C4-2B (cell line): ENCODE measurements at regions not wholly inside any gene's neighbourhood (a gene's known extent, or its start where the extent isn't known, plus 50 kb on each side); places are given as distances from the start of the nearest gene placed in this dataset.

Source experiments
- H3K27ac ChIP-seq: fragments of 450-650 bp; 2 replicates; pipeline ENCODE4 v1.5.1; 2017
- ZFX ChIP-seq: fragments of 450-650 bp; IDR thresholded peaks from 2 replicates; pipeline ENCODE4 v1.6.1; 2017
- TF ChIP-seq, protein P1 (sequence below): fragments of 450-650 bp; conservative IDR thresholded peaks from 2 replicates; pipeline ENCODE4 v1.5.1; 2017; ENCODE audit warnings: mild to moderate bottlenecking

DNA sequence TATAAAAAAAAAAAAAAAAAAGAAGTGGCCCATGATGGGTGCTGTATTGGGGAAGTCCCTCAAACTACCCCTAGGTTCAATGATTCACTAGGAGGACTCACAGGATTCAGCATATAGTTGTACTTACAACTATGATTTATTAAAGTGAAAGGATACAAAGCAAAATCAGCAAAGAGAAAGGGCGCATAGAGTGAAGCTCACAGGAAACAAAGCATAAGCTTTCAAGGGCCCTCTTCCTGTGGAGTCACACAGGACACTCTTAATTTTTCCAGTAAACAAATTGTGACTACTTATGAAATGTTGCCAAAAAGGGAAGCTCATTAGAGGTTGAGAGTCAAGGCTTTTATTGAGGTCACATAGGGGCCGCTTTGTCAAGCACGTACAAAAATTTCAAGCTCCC lies 153.7 kb upstream of the GAP43 start:
- TF ChIP-seq, protein P1, sequence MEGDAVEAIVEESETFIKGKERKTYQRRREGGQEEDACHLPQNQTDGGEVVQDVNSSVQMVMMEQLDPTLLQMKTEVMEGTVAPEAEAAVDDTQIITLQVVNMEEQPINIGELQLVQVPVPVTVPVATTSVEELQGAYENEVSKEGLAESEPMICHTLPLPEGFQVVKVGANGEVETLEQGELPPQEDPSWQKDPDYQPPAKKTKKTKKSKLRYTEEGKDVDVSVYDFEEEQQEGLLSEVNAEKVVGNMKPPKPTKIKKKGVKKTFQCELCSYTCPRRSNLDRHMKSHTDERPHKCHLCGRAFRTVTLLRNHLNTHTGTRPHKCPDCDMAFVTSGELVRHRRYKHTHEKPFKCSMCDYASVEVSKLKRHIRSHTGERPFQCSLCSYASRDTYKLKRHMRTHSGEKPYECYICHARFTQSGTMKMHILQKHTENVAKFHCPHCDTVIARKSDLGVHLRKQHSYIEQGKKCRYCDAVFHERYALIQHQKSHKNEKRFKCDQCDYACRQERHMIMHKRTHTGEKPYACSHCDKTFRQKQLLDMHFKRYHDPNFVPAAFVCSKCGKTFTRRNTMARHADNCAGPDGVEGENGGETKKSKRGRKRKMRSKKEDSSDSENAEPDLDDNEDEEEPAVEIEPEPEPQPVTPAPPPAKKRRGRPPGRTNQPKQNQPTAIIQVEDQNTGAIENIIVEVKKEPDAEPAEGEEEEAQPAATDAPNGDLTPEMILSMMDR: no peak
- TF ChIP-seq ZFX: no peak
- no peak overlapping the region for H3K27ac ChIP-seq

DNA sequence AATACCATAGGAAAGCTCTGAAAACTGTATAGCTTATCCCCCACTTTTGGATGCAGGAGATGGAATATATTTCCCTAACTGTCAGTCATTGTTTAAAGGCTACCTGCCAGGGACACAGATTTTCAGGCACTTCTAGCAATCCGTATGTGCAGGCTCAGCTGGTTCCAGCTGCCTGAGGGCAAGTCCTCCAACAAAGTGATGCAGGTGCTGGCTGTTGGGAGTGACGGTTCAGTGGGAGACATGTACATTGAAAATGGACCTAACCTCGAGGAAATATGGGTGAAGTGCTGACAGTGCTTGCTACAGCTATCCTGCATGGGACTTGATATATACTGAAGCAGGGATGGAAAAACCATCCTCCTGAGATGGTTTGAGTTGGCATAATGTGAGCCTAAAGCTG lies 153.1 kb upstream of the GAP43 start:
- no peak for TF ChIP-seq ZFX
- TF ChIP-seq, protein P1: no peak
- no peak overlapping the region for H3K27ac ChIP-seq

DNA sequence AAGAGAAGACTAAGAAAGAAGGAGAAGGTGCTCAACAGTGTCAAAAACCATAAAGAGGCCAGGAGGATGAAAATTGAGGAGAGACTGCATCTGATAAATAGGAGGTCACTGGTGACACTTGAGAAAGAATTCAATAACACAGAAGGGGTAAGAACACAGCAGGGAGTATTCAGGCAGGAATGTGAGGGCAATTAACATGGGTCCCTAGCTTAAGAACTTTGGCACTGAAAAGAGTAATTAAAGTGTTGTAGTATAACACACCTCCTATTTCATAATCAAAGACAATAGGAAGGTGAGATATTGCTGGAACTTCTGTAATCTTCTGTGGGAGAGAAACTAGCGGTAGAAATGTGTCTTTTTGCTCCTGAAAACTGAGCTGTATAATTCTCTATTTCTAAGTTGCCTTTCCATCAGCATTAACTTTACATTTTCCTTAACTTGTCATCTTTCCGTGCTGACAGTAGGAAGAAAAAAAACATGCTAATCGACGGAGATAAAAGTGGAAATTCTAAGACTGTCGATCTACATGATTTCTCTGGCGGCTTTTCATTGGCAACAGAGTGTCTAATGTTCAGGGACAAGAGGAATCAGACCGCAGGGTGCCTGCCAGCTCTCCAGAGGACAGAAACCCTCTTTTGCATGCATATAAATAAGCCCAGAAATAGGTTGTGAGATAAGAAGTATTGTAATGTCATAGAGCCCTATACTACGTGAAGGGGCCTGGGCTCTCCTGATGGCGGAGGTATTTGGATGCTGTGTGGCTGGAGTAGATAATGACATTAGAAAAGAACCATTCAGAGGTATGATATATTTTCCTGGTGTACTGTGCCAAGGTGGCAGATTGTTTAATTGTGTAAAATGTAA lies 147.9 kb upstream of the GAP43 start:
- TF ChIP-seq, protein P1: no peak
- no peak for TF ChIP-seq ZFX
- no peak overlapping the region for H3K27ac ChIP-seq

DNA sequence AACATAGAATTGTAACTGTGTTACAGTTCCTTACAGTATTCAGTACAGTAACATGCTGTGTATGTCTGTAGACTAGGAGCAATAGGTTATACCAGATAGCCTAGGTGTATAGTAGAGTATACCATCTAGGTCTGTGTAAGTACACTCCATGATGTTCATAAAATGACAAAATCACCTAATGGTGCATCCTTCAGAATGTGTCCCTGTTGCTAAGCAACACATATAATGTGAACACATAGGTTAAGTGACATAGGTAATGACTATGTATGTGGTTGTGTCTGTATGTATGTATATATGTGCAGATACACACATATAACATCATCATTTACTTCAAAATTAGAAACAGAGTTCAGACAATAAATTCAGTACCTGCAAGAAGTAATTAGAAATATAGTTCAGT lies 146.8 kb upstream of the GAP43 start:
- H3K27ac ChIP-seq: no peak overlapping the region
- TF ChIP-seq, protein P1: no peak
- no peak for TF ChIP-seq ZFX

DNA sequence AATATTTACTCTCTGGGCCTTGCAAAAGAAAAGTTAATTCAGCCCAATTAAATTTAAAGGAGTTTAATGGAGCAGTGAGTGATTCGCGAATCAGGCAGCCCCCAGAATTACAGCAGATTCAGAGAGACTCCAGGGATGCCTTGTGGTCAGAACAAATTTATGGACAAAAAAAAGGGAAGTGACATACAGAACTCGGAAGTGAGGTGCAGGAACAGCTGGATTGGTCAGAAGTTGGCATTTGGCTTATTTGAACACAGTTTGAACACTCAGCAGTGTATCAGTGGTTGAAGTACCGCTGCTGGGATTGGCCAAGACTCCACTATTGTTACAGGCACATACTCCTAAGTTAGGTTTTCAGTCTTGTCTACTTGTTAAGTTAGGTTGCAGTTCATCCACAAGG lies 145.0 kb upstream of the GAP43 start:
- H3K27ac ChIP-seq: no peak overlapping the region
- TF ChIP-seq ZFX: no peak
- TF ChIP-seq, protein P1: no peak

DNA sequence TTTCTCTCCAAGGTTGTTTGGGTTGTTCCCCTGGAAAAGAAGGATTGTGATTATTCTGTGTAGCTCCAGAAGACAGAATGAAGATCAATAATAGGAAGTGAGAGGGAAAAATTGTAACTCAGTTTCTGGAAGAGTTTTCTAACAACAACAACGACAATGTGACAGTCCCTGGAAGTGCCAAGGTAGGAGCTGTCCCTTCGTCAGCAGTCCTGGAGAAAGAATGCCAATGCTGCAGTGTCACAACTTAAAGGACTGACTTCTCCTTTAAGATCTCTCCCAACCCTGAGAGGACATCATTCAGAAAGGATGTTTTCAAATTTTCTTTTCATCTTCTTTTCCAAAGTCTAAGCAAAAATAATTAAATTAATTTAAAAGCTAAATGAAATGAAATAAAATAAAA lies 136.4 kb upstream of the GAP43 start:
- H3K27ac ChIP-seq: no peak overlapping the region
- no peak for TF ChIP-seq ZFX
- TF ChIP-seq, protein P1: no peak

DNA sequence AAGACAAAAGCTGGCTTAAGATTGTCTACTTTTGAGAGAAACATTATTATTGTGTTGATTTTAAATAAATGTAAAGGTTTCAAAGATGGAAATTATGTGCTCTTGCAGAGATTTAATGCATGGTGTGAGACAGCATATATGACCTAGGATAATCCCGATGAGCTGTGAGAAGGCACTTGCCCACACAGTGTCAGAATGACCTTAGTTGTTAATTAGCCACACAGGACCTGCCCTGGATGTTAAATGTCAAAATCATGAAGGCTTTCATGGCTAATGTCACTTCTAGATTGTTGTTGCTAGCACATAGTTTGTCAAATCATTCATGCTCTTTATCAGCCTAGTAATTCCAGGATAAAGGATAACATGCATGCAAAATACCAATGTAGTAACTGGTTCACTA lies 135.3 kb upstream of the GAP43 start:
- no peak overlapping the region for H3K27ac ChIP-seq
- TF ChIP-seq, protein P1: no peak
- TF ChIP-seq ZFX: no peak
